ENCODE measurements at regions not wholly inside any gene's neighbourhood (a gene's known extent, or its start where the extent isn't known, plus 50 kb on each side); places are given as distances from the start of the nearest gene placed in this dataset.

DNA sequence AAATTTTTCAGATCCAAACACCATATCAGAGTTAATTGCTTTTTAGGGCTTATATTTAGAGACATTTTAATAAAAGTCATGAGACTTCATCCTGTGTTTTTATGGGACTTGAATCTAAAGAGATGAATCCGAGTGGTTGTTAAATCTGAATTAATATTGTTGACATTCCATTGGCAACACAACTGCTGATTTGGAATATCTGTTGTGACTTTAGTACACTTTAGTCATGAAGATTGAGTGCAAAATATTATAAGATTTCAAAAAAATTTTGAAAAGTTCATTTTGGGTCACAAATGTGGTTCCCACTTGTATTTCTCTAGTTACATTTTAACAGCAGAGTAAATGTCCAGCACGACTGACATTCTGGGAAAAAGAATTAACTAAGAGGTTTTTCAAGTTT lies 442.7 kb upstream of the HSF2 start:
- TF ChIP-seq, protein P1, sequence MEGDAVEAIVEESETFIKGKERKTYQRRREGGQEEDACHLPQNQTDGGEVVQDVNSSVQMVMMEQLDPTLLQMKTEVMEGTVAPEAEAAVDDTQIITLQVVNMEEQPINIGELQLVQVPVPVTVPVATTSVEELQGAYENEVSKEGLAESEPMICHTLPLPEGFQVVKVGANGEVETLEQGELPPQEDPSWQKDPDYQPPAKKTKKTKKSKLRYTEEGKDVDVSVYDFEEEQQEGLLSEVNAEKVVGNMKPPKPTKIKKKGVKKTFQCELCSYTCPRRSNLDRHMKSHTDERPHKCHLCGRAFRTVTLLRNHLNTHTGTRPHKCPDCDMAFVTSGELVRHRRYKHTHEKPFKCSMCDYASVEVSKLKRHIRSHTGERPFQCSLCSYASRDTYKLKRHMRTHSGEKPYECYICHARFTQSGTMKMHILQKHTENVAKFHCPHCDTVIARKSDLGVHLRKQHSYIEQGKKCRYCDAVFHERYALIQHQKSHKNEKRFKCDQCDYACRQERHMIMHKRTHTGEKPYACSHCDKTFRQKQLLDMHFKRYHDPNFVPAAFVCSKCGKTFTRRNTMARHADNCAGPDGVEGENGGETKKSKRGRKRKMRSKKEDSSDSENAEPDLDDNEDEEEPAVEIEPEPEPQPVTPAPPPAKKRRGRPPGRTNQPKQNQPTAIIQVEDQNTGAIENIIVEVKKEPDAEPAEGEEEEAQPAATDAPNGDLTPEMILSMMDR (IDR thresholded peaks at IDR 0.05) = no peak
- TF ChIP-seq EP300 (IDR thresholded peaks at IDR 0.05; ENCODE audit: low read depth) (no peak), POLR2A (IDR thresholded peaks at IDR 0.05) (no peak), POLR2AphosphoS5 (IDR thresholded peaks at IDR 0.05) (no peak)

Data from transverse colon (tissue), 4 donors.